DOHH2 (cell line): ENCODE measurements at regions not wholly inside any gene's neighbourhood (a gene's known extent, or its start where the extent isn't known, plus 50 kb on each side); places are given as distances from the start of the nearest gene placed in this dataset.

ENCODE experiments used
- H3F3A ChIP-seq: fragments of 200-600 bp; sonication (generic), shearing (Covaris generic); 2 replicates; pipeline ENCODE4 v1.6.0; 2016; ENCODE audit warnings: antibody characterized with exemption, mild to moderate bottlenecking; ENCODE audit not compliant: control insufficient read depth, insufficient read depth
- H3K27ac ChIP-seq: fragments of 200-600 bp; sonication (generic); 2 replicates; pipeline ENCODE4 v1.5.1; 2014; ENCODE audit warnings: low read depth, mild to moderate bottlenecking, low read length, moderate library complexity
- H3K27me3 ChIP-seq: fragments of 200-600 bp; sonication (generic); 2 replicates; pipeline ENCODE4 v1.6.1; 2014; ENCODE audit warnings: mild to moderate bottlenecking, low read length, mixed read lengths; ENCODE audit not compliant: control insufficient read depth
- H3K36me3 ChIP-seq: fragments of 200-600 bp; sonication (generic); 2 replicates; pipeline ENCODE4 v1.6.1; 2014; ENCODE audit warnings: mild to moderate bottlenecking, low read length, moderate library complexity, mixed read lengths; ENCODE audit not compliant: control insufficient read depth
- H3K4me1 ChIP-seq: fragments of 200-600 bp; sonication (generic); 2 replicates; pipeline ENCODE4 v1.6.1; 2014; ENCODE audit warnings: mild to moderate bottlenecking, low read length, mixed read lengths; ENCODE audit not compliant: control insufficient read depth
- H3K4me2 ChIP-seq: fragments of 200-600 bp; sonication (generic); 2 replicates; pipeline ENCODE4 v1.6.0; 2014; ENCODE audit warnings: mild to moderate bottlenecking, low read length, moderate library complexity
- H3K4me3 ChIP-seq: fragments of 200-600 bp; sonication (generic); 2 replicates; pipeline ENCODE4 v1.5.1; 2014; ENCODE audit warnings: mild to moderate bottlenecking, low read length, mixed read lengths
- H3K79me2 ChIP-seq: fragments of 200-600 bp; sonication (generic); 2 replicates; pipeline ENCODE4 v1.6.1; 2014; ENCODE audit warnings: mild to moderate bottlenecking, low read length, mixed read lengths; ENCODE audit not compliant: control insufficient read depth
- H3K9me2 ChIP-seq: fragments of 200-600 bp; sonication (generic); replicated peaks from 2 replicates; pipeline ENCODE4 v1.6.1; 2014; ENCODE audit warnings: mild to moderate bottlenecking, low read length, mixed read lengths; ENCODE audit not compliant: control insufficient read depth
- H3K9me3 ChIP-seq: fragments of 200-600 bp; sonication (generic); 2 replicates; pipeline ENCODE4 v1.6.1; 2014; ENCODE audit warnings: antibody characterized with exemption, low read length, mixed read lengths; ENCODE audit not compliant: control insufficient read depth, insufficient read depth
- H4K20me1 ChIP-seq: fragments of 200-600 bp; sonication (generic); 2 replicates; pipeline ENCODE4 v1.6.0; 2014; ENCODE audit warnings: low read depth, mild to moderate bottlenecking, antibody characterized with exemption, low read length, moderate library complexity; ENCODE audit not compliant: control insufficient read depth, insufficient read depth
- EZH2phosphoT487 ChIP-seq: fragments of 200-600 bp; sonication (generic); IDR thresholded peaks from 2 replicates; pipeline ENCODE4 v1.6.1; 2017; ENCODE audit warnings: borderline replicate concordance, mild to moderate bottlenecking, antibody characterized with exemption, low read length, moderate library complexity, mixed read lengths
- TF ChIP-seq, protein P1 (sequence below): fragments of 200-600 bp; sonication (generic); IDR thresholded peaks from one replicate; pipeline ENCODE4 v1.5.1; 2014; ENCODE audit warnings: antibody characterized with exemption, mild to moderate bottlenecking, low read depth, low read length; ENCODE audit not compliant: poor library complexity, severe bottlenecking

DNA sequence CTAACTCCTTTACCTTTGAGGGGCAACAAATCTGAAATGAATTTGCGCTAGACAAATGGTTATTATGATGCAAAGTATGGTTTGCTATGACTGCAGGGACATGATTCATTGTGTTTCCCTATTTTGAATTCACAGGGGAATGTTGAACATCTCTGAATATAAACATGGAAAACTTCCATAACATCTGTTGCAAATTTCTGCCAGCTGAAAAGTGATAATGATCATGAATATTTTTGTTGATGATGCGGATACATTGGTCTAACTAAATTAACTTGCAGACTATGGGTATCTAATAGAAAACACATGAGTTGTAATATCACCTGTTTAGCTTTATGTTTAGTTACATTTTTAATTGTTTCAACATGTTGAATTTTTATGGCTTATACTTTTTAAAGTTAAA is 1325.5 kb downstream of the REEP3 start:
- Histone ChIP-seq H3K9me3 (no peaks in the 10 kb centered on the region), H3K79me2 (no peaks in the 10 kb centered on the region), H3K27ac (no peak overlapping the region), H3K9me2 (no peaks in the 10 kb centered on the region), H3K36me3 (no peaks in the 10 kb centered on the region), H3K4me2 (no peak overlapping the region), H3F3A (no peaks in the 10 kb centered on the region), H4K20me1 (no peaks in the 10 kb centered on the region), H3K27me3 (no peaks in the 10 kb centered on the region), H3K4me3 (no peak overlapping the region), H3K4me1 (no peaks in the 10 kb centered on the region)
- no peak for TF ChIP-seq EZH2phosphoT487
- TF ChIP-seq, protein P1, sequence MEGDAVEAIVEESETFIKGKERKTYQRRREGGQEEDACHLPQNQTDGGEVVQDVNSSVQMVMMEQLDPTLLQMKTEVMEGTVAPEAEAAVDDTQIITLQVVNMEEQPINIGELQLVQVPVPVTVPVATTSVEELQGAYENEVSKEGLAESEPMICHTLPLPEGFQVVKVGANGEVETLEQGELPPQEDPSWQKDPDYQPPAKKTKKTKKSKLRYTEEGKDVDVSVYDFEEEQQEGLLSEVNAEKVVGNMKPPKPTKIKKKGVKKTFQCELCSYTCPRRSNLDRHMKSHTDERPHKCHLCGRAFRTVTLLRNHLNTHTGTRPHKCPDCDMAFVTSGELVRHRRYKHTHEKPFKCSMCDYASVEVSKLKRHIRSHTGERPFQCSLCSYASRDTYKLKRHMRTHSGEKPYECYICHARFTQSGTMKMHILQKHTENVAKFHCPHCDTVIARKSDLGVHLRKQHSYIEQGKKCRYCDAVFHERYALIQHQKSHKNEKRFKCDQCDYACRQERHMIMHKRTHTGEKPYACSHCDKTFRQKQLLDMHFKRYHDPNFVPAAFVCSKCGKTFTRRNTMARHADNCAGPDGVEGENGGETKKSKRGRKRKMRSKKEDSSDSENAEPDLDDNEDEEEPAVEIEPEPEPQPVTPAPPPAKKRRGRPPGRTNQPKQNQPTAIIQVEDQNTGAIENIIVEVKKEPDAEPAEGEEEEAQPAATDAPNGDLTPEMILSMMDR = no peak

DNA sequence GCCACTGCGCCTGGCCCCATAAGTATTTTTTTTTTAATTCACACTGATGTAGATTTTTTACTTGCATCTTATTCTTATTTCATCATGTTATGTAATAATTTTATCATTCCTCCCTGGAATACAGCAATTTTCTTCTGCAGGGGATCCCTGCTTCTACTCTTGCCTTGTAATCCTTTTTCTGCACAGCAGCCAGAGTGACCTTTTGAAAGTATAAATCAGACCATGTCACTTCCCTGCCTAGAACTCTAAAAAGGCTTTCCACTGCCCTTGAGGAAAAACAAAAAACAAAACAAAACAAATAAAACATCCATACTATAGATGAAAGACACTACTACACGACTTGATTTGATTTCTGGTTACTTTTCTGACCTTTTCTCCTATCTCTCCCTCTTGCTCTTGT is 1334.7 kb downstream of the REEP3 start:
- no peak overlapping the region for H3K27ac ChIP-seq
- no peaks in the 10 kb centered on the region for H3K9me3 ChIP-seq
- no peaks in the 10 kb centered on the region for H3K27me3 ChIP-seq
- no peaks in the 10 kb centered on the region for H3K36me3 ChIP-seq
- H3F3A ChIP-seq = no peaks in the 10 kb centered on the region
- no peak overlapping the region for H3K4me3 ChIP-seq
- no peak for TF ChIP-seq EZH2phosphoT487
- TF ChIP-seq, protein P1 = no peak
- H3K9me2 ChIP-seq = no peaks in the 10 kb centered on the region
- H3K79me2 ChIP-seq = no peaks in the 10 kb centered on the region
- no peak overlapping the region for H3K4me2 ChIP-seq
- no peaks in the 10 kb centered on the region for H4K20me1 ChIP-seq
- no peaks in the 10 kb centered on the region for H3K4me1 ChIP-seq

DNA sequence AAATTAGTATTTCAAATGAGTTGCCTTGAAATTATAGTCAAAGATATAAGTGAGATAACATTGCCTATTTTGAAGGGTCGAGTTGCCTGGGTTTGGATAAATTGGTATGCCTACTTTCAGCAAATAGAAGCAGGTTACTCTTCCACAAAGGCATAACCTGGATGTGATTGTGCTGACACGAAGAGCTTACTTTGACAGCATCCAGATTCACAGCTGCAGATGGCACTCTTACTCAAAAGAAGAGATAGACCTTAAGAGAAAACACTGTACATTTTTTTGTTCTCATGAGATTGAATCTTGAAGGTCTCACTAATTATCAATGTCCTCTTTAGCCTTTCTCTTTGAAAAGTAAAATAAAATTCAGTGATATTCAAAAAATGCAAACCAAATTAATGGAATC is 1338.7 kb downstream of the REEP3 start:
- Histone ChIP-seq H3K9me3 (no peaks in the 10 kb centered on the region), H3K9me2 (no peaks in the 10 kb centered on the region), H3K4me2 (no peak overlapping the region), H4K20me1 (no peaks in the 10 kb centered on the region), H3K27me3 (no peaks in the 10 kb centered on the region), H3K36me3 (no peaks in the 10 kb centered on the region), H3K4me1 (no peaks in the 10 kb centered on the region), H3K27ac (no peak overlapping the region), H3F3A (no peaks in the 10 kb centered on the region), H3K4me3 (no peak overlapping the region), H3K79me2 (no peaks in the 10 kb centered on the region)
- TF ChIP-seq, protein P1 = no peak
- TF ChIP-seq EZH2phosphoT487 = no peak

DNA sequence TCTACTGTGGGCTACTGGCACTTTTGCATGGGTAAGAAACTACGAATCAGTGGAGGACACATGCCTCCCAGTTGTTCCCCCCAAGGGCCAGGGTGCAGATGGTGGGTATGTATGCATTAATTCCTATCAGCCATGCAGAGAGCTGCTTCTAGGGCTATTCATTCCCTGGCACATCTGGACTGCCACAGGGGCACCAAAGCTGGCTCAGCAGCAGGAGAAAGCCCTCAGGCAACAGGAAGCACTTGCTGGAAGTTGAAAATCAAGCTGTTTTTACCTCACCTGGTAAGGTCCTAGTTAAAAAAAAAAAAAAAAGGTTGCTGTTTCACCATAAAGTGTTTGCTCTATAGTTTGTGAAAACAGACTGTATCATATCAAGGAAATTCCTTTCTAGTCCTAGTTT is 1342.6 kb downstream of the REEP3 start:
- no peak overlapping the region for H3K4me3 ChIP-seq
- no peaks in the 10 kb centered on the region for H3F3A ChIP-seq
- no peaks in the 10 kb centered on the region for H3K36me3 ChIP-seq
- H3K9me2 ChIP-seq = no peaks in the 10 kb centered on the region
- no peak overlapping the region for H3K27ac ChIP-seq
- no peaks in the 10 kb centered on the region for H3K4me1 ChIP-seq
- no peaks in the 10 kb centered on the region for H4K20me1 ChIP-seq
- no peak overlapping the region for H3K4me2 ChIP-seq
- TF ChIP-seq, protein P1 = no peak
- TF ChIP-seq EZH2phosphoT487 = no peak
- H3K9me3 ChIP-seq = no peaks in the 10 kb centered on the region
- H3K79me2 ChIP-seq = no peaks in the 10 kb centered on the region
- H3K27me3 ChIP-seq = no peaks in the 10 kb centered on the region
